ENCODE measurements at regions not wholly inside any gene's neighbourhood (a gene's known extent, or its start where the extent isn't known, plus 50 kb on each side); places are given as distances from the start of the nearest gene placed in this dataset.

GRCh38 chr11:106446955-106447354 lies 369.5 kb downstream of the AASDHPPT start:
- H3K27ac Mint-ChIP-seq: no peak overlapping the region
- ChIA-PET POLR2A (ENCODE audit: partially characterized antibody) (no interaction called here), CTCF (ENCODE audit: partially characterized antibody) (no interaction called here)
- H3K27me3 Mint-ChIP-seq: no peaks in the 10 kb centered on the region
- H3K9me3 Mint-ChIP-seq: peaks cover 0 to 8% (median under 1%) of the 10 kb centered on the region in 8 donors
- H3K4me3 Mint-ChIP-seq: no peak overlapping the region
- Histone ChIP-seq H3K27me3 (ENCODE audit: insufficient read depth, low read length) (no peaks in the 10 kb centered on the region), H3K4me3 (ENCODE audit: low read length in 2 of 2) (no peak overlapping the region), H3K27ac (ENCODE audit: low read depth, low read length) (no peak overlapping the region), H3K4me1 (ENCODE audit: insufficient read depth, low read length) (no peaks in the 10 kb centered on the region), H3K36me3 (ENCODE audit: insufficient read depth, low read length) (no peaks in the 10 kb centered on the region), H3K9me3 (ENCODE audit: control insufficient read depth in 1 of 2, low read length in 2 of 2) (no peaks in the 10 kb centered on the region)
- DNase-seq: no peak
- H3K36me3 Mint-ChIP-seq: no peaks in the 10 kb centered on the region
- intact Hi-C loops (cut with micrococcal nuclease): no loop called here
- H3K4me1 Mint-ChIP-seq: no peaks in the 10 kb centered on the region

- no peak overlapping the region for H3K27ac Mint-ChIP-seq
- DNase-seq: no peak
- intact Hi-C loops (cut with micrococcal nuclease): no loop called here
- H3K4me3 Mint-ChIP-seq: no peak overlapping the region
- H3K27me3 Mint-ChIP-seq: no peaks in the 10 kb centered on the region
- peaks cover 0 to 14% (median 4%) of the 10 kb centered on the region in 8 donors for H3K9me3 Mint-ChIP-seq
- Histone ChIP-seq H3K36me3 (ENCODE audit: insufficient read depth, low read length) (no peaks in the 10 kb centered on the region), H3K9me3 (ENCODE audit: control insufficient read depth in 1 of 2, low read length in 2 of 2) (no peaks in the 10 kb centered on the region), H3K4me3 (ENCODE audit: low read length in 2 of 2) (no peak overlapping the region), H3K27me3 (ENCODE audit: insufficient read depth, low read length) (no peaks in the 10 kb centered on the region), H3K27ac (ENCODE audit: low read depth, low read length) (no peak overlapping the region), H3K4me1 (ENCODE audit: insufficient read depth, low read length) (no peaks in the 10 kb centered on the region)
- no peaks in the 10 kb centered on the region for H3K36me3 Mint-ChIP-seq
- no peaks in the 10 kb centered on the region for H3K4me1 Mint-ChIP-seq
- ChIA-PET CTCF (ENCODE audit: partially characterized antibody) (no interaction called here), POLR2A (ENCODE audit: partially characterized antibody) (no interaction called here)
Measured at GRCh38 chr11:106447631-106448191, 370.2 kb downstream of the AASDHPPT start.

- DNase-seq: no peak
- H3K4me3 ChIP-seq (ENCODE audit: low read length in 2 of 2): no peak overlapping the region
- Mint-ChIP-seq H3K36me3 (no peaks in the 10 kb centered on the region), H3K9me3 (peaks cover 0 to 20% (median 7%) of the 10 kb centered on the region in 8 donors), H3K4me3 (no peak overlapping the region), H3K4me1 (no peaks in the 10 kb centered on the region), H3K27ac (no peak overlapping the region), H3K27me3 (no peaks in the 10 kb centered on the region)
- H3K36me3 ChIP-seq (ENCODE audit: insufficient read depth, low read length): no peaks in the 10 kb centered on the region
- ChIA-PET POLR2A (ENCODE audit: partially characterized antibody) (no interaction called here), CTCF (ENCODE audit: partially characterized antibody) (no interaction called here)
- intact Hi-C loops (cut with micrococcal nuclease): no loop called here
- H3K27me3 ChIP-seq (ENCODE audit: insufficient read depth, low read length): no peaks in the 10 kb centered on the region
- H3K9me3 ChIP-seq (ENCODE audit: control insufficient read depth in 1 of 2, low read length in 2 of 2): no peaks in the 10 kb centered on the region
- no peak overlapping the region for H3K27ac ChIP-seq (ENCODE audit: low read depth, low read length)
- H3K4me1 ChIP-seq (ENCODE audit: insufficient read depth, low read length): no peaks in the 10 kb centered on the region
Measured at GRCh38 chr11:106449763-106450162, 372.3 kb downstream of the AASDHPPT start.

- Histone ChIP-seq H3K4me3 (ENCODE audit: low read length in 2 of 2) (no peak overlapping the region), H3K36me3 (ENCODE audit: insufficient read depth, low read length) (no peaks in the 10 kb centered on the region), H3K9me3 (ENCODE audit: control insufficient read depth in 1 of 2, low read length in 2 of 2) (no peaks in the 10 kb centered on the region), H3K27me3 (ENCODE audit: insufficient read depth, low read length) (no peaks in the 10 kb centered on the region), H3K4me1 (ENCODE audit: insufficient read depth, low read length) (no peaks in the 10 kb centered on the region), H3K27ac (ENCODE audit: low read depth, low read length) (no peak overlapping the region)
- no peak for DNase-seq
- H3K27ac Mint-ChIP-seq: no peak overlapping the region
- intact Hi-C loops (cut with micrococcal nuclease): no loop called here
- H3K4me1 Mint-ChIP-seq: no peaks in the 10 kb centered on the region
- no peaks in the 10 kb centered on the region for H3K36me3 Mint-ChIP-seq
- peaks cover 0 to 20% (median 9%) of the 10 kb centered on the region in 8 donors for H3K9me3 Mint-ChIP-seq
- ChIA-PET POLR2A (ENCODE audit: partially characterized antibody) (no interaction called here), CTCF (ENCODE audit: partially characterized antibody) (no interaction called here)
- no peaks in the 10 kb centered on the region for H3K27me3 Mint-ChIP-seq
- H3K4me3 Mint-ChIP-seq: no peak overlapping the region
Measured at GRCh38 chr11:106451228-106451922, 373.9 kb downstream of the AASDHPPT start.

- peaks cover 0 to 23% (median 7%) of the 10 kb centered on the region in 8 donors for H3K9me3 Mint-ChIP-seq
- Histone ChIP-seq H3K27ac (ENCODE audit: low read depth, low read length) (no peak overlapping the region), H3K9me3 (ENCODE audit: control insufficient read depth in 1 of 2, low read length in 2 of 2) (no peaks in the 10 kb centered on the region), H3K4me3 (ENCODE audit: low read length in 2 of 2) (no peak overlapping the region), H3K27me3 (ENCODE audit: insufficient read depth, low read length) (no peaks in the 10 kb centered on the region), H3K36me3 (ENCODE audit: insufficient read depth, low read length) (no peaks in the 10 kb centered on the region), H3K4me1 (ENCODE audit: insufficient read depth, low read length) (no peaks in the 10 kb centered on the region)
- no peaks in the 10 kb centered on the region for H3K27me3 Mint-ChIP-seq
- H3K27ac Mint-ChIP-seq: no peak overlapping the region
- ChIA-PET POLR2A (ENCODE audit: partially characterized antibody) (no interaction called here), CTCF (ENCODE audit: partially characterized antibody) (no interaction called here)
- intact Hi-C loops (cut with micrococcal nuclease): no loop called here
- H3K4me3 Mint-ChIP-seq: no peak overlapping the region
- DNase-seq: no peak
- no peaks in the 10 kb centered on the region for H3K4me1 Mint-ChIP-seq
- H3K36me3 Mint-ChIP-seq: no peaks in the 10 kb centered on the region
Measured at GRCh38 chr11:106456647-106457046, 379.2 kb downstream of the AASDHPPT start.

GRCh38 chr11:106457727-106458126 lies 380.3 kb downstream of the AASDHPPT start:
- no peaks in the 10 kb centered on the region for H3K27me3 ChIP-seq (ENCODE audit: insufficient read depth, low read length)
- CTCF ChIA-PET (ENCODE audit: partially characterized antibody): no interaction called here

GRCh38 chr11:106459135-106459534 lies 381.7 kb downstream of the AASDHPPT start:
- Mint-ChIP-seq H3K27me3 (no peaks in the 10 kb centered on the region), H3K9me3 (peaks cover 0 to 17% (median 4%) of the 10 kb centered on the region in 8 donors), H3K36me3 (no peaks in the 10 kb centered on the region), H3K4me3 (no peak overlapping the region), H3K27ac (no peak overlapping the region), H3K4me1 (no peaks in the 10 kb centered on the region)
- Histone ChIP-seq H3K4me3 (ENCODE audit: low read length in 2 of 2) (no peak overlapping the region), H3K4me1 (ENCODE audit: insufficient read depth, low read length) (no peaks in the 10 kb centered on the region), H3K9me3 (ENCODE audit: control insufficient read depth in 1 of 2, low read length in 2 of 2) (no peaks in the 10 kb centered on the region), H3K27ac (ENCODE audit: low read depth, low read length) (no peak overlapping the region), H3K27me3 (ENCODE audit: insufficient read depth, low read length) (no peaks in the 10 kb centered on the region), H3K36me3 (ENCODE audit: insufficient read depth, low read length) (no peaks in the 10 kb centered on the region)
- ChIA-PET POLR2A (ENCODE audit: partially characterized antibody) (no interaction called here), CTCF (ENCODE audit: partially characterized antibody) (no interaction called here)
- intact Hi-C loops (cut with micrococcal nuclease): no loop called here
- DNase-seq: no peak

More at GRCh38 chr11:106457727-106458126, 380.3 kb downstream of the AASDHPPT start:
- DNase-seq: no peak
- Mint-ChIP-seq H3K9me3 (peaks cover 0 to 17% (median 4%) of the 10 kb centered on the region in 8 donors), H3K27me3 (no peaks in the 10 kb centered on the region), H3K4me3 (no peak overlapping the region), H3K4me1 (no peaks in the 10 kb centered on the region), H3K36me3 (no peaks in the 10 kb centered on the region), H3K27ac (no peak overlapping the region)
- no peak overlapping the region for H3K27ac ChIP-seq (ENCODE audit: low read depth, low read length)
- POLR2A ChIA-PET (ENCODE audit: partially characterized antibody): no interaction called here
- H3K4me3 ChIP-seq (ENCODE audit: low read length in 2 of 2): no peak overlapping the region
- no peaks in the 10 kb centered on the region for H3K4me1 ChIP-seq (ENCODE audit: insufficient read depth, low read length)
- no peaks in the 10 kb centered on the region for H3K36me3 ChIP-seq (ENCODE audit: insufficient read depth, low read length)
- H3K9me3 ChIP-seq (ENCODE audit: control insufficient read depth in 1 of 2, low read length in 2 of 2): no peaks in the 10 kb centered on the region
- intact Hi-C loops (cut with micrococcal nuclease): no loop called here

Data from CD4-positive, alpha-beta memory T cell (primary cell).